ENCODE measurements at regions not wholly inside any gene's neighbourhood (a gene's known extent, or its start where the extent isn't known, plus 50 kb on each side); places are given as distances from the start of the nearest gene placed in this dataset.

- no peaks in the 10 kb centered on the region for H3K36me3 ChIP-seq
- intact Hi-C loops (cut with micrococcal nuclease), result no loop called here
- H3K27me3 ChIP-seq (ENCODE audit: low read depth), result peaks cover 8% of the 10 kb centered on the region
- no peaks in the 10 kb centered on the region for H3K4me1 ChIP-seq
- H3K27ac ChIP-seq (replicated peaks), result no peak overlapping the region
- no peak overlapping the region for H3K4me3 ChIP-seq
- DNase-seq, result no peak
- TF ChIP-seq, protein P1, sequence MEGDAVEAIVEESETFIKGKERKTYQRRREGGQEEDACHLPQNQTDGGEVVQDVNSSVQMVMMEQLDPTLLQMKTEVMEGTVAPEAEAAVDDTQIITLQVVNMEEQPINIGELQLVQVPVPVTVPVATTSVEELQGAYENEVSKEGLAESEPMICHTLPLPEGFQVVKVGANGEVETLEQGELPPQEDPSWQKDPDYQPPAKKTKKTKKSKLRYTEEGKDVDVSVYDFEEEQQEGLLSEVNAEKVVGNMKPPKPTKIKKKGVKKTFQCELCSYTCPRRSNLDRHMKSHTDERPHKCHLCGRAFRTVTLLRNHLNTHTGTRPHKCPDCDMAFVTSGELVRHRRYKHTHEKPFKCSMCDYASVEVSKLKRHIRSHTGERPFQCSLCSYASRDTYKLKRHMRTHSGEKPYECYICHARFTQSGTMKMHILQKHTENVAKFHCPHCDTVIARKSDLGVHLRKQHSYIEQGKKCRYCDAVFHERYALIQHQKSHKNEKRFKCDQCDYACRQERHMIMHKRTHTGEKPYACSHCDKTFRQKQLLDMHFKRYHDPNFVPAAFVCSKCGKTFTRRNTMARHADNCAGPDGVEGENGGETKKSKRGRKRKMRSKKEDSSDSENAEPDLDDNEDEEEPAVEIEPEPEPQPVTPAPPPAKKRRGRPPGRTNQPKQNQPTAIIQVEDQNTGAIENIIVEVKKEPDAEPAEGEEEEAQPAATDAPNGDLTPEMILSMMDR (IDR thresholded peaks at IDR 0.05; ENCODE audit: borderline replicate concordance), result no peak
- no peaks in the 10 kb centered on the region for H3K9me3 ChIP-seq (replicated peaks)
Measured at GRCh38 chr14:65290830-65291229, 121.7 kb upstream of the FUT8 start.

GRCh38 chr14:65291531-65291930, 121.0 kb upstream of the FUT8 start:
- H3K27me3 ChIP-seq (ENCODE audit: low read depth), result peaks cover 8% of the 10 kb centered on the region
- H3K36me3 ChIP-seq, result no peaks in the 10 kb centered on the region
- H3K9me3 ChIP-seq (replicated peaks), result no peaks in the 10 kb centered on the region
- TF ChIP-seq, protein P1 (IDR thresholded peaks at IDR 0.05; ENCODE audit: borderline replicate concordance), result no peak
- no peak overlapping the region for H3K27ac ChIP-seq (replicated peaks)
- H3K4me1 ChIP-seq, result no peaks in the 10 kb centered on the region
- no peak overlapping the region for H3K4me3 ChIP-seq
- DNase-seq, result no peak
- intact Hi-C loops (cut with micrococcal nuclease), result no loop called here

DNA sequence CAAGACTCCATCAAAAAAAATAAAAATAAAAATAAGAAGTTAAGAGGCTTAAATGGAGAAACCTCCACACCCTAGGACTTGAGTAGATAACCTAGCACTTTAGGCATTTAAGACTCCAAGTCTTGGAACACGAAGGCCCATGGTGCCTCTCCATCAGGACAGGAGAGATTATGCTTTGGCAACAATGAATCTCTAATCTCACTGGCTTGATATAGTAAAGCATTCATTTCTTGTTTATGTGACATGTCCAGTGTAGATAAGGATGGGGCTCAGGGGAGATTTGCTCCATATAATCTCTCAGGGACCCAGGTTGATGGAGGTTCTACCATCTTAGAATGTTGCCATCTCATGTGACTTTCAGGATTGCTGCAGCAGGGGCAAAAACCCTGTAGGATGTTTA, 117.7 kb upstream of the FUT8 start:
- H3K27me3 ChIP-seq (ENCODE audit: low read depth), result peaks cover 6% of the 10 kb centered on the region
- intact Hi-C loops (cut with micrococcal nuclease), result no loop called here

GRCh38 chr14:65296402-65296801, 116.1 kb upstream of the FUT8 start:
- Histone ChIP-seq H3K4me3 (no peak overlapping the region), H3K9me3 (replicated peaks) (no peaks in the 10 kb centered on the region), H3K27me3 (ENCODE audit: low read depth) (peaks cover 6% of the 10 kb centered on the region), H3K27ac (replicated peaks) (no peak overlapping the region), H3K4me1 (no peaks in the 10 kb centered on the region), H3K36me3 (no peaks in the 10 kb centered on the region)
- DNase-seq, result no peak
- TF ChIP-seq, protein P1 (IDR thresholded peaks at IDR 0.05; ENCODE audit: borderline replicate concordance), result no peak
- intact Hi-C loops (cut with micrococcal nuclease), result no loop called here

More for the DNA sequence above, 117.7 kb upstream of the FUT8 start:
- Histone ChIP-seq H3K4me1 (no peaks in the 10 kb centered on the region), H3K9me3 (replicated peaks) (no peaks in the 10 kb centered on the region), H3K27ac (replicated peaks) (no peak overlapping the region), H3K4me3 (no peak overlapping the region), H3K36me3 (no peaks in the 10 kb centered on the region)
- TF ChIP-seq, protein P1 (IDR thresholded peaks at IDR 0.05; ENCODE audit: borderline replicate concordance), result no peak
- no peak for DNase-seq

DNA sequence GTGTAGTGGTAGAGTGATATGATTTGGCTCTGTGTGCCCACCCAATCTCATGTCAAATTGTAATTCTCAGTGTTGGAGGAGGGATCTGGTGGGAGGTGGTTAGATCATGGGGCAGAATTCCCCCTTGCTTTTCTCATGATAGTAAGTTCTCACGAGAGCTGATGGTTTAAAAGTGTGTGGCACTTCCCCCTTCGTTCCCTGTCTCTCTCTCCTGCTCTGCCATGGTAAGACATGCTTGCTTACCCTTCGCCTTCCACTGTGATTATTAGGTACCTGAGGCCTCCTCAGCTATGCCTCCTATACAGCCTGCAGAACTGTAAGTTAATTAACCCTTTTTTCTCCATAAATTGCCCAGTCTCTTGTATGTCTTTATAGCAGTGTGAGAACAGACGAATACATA, 115.7 kb upstream of the FUT8 start:
- H3K4me3 ChIP-seq, result no peak overlapping the region
- H3K4me1 ChIP-seq, result no peaks in the 10 kb centered on the region
- H3K27me3 ChIP-seq (ENCODE audit: low read depth), result peaks cover 6% of the 10 kb centered on the region
- TF ChIP-seq, protein P1 (IDR thresholded peaks at IDR 0.05; ENCODE audit: borderline replicate concordance), result no peak
- H3K9me3 ChIP-seq (replicated peaks), result no peaks in the 10 kb centered on the region
- no peak for DNase-seq
- intact Hi-C loops (cut with micrococcal nuclease), result no loop called here
- H3K36me3 ChIP-seq, result no peaks in the 10 kb centered on the region
- no peak overlapping the region for H3K27ac ChIP-seq (replicated peaks)

GRCh38 chr14:65297744-65298143, 114.8 kb upstream of the FUT8 start:
- H3K9me3 ChIP-seq (replicated peaks), result no peaks in the 10 kb centered on the region
- H3K27ac ChIP-seq (replicated peaks), result no peak overlapping the region
- H3K4me3 ChIP-seq, result no peak overlapping the region
- TF ChIP-seq, protein P1 (IDR thresholded peaks at IDR 0.05; ENCODE audit: borderline replicate concordance), result no peak
- intact Hi-C loops (cut with micrococcal nuclease), result no loop called here
- no peaks in the 10 kb centered on the region for H3K4me1 ChIP-seq
- no peak for DNase-seq
- peaks cover 6% of the 10 kb centered on the region for H3K27me3 ChIP-seq (ENCODE audit: low read depth)
- no peaks in the 10 kb centered on the region for H3K36me3 ChIP-seq
